Heart left ventricle (tissue), 16 donors: ENCODE measurements at regions not wholly inside any gene's neighbourhood (a gene's known extent, or its start where the extent isn't known, plus 50 kb on each side); places are given as distances from the start of the nearest gene placed in this dataset.

Source experiments
- ATAC-seq, 4 donors: fragments of 200-7000 bp; cut with Tn5 transposase; one replicate each; pipeline ENCODE4 v1.9.1; 2020 to 2022; ENCODE audit warnings: moderate library complexity in 4 of 4, mild to moderate bottlenecking in 3 of 4, moderate number of reproducible peaks in 1 of 4
- DNase-seq, 5 donors: peaks; one replicate each; pipeline ENCODE4 v3.0.0-alpha.2; 2020
- H3K27ac ChIP-seq, 12 donors: fragments of 200-600 bp; sonication (generic) in 4 of 12; one replicate each; pipeline versions ENCODE4 v1.5.0 to v1.8.0; 2016 to 2022; ENCODE audit warnings: mild to moderate bottlenecking in 2 of 12
- H3K27me3 ChIP-seq, 9 donors: fragments of 200-600 bp; sonication (generic) in 2 of 9; one replicate each; pipeline versions ENCODE4 v1.5.1 to v1.8.0; 2016 to 2022; ENCODE audit warnings: mild to moderate bottlenecking in 3 of 9
- H3K36me3 ChIP-seq, 9 donors: fragments of 200-600 bp; sonication (generic) in 2 of 9; one replicate each; pipeline versions ENCODE4 v1.5.0 to v1.8.0; 2018 to 2022; ENCODE audit warnings: mild to moderate bottlenecking in 2 of 9
- H3K4me1 ChIP-seq, 12 donors: fragments of 200-600 bp; sonication (generic) in 4 of 12; one replicate each; pipeline versions ENCODE4 v1.5.0 to v1.8.0; 2016 to 2022; ENCODE audit warnings: mild to moderate bottlenecking in 3 of 12
- H3K4me3 ChIP-seq, 12 donors: fragments of 200-600 bp; sonication (generic) in 4 of 12; one replicate each; pipeline versions ENCODE4 v1.5.0 to v1.8.0; 2017 to 2022; ENCODE audit warnings: mild to moderate bottlenecking in 9 of 12, moderate library complexity in 4 of 12
- H3K9me3 ChIP-seq, 12 donors: fragments of 200-600 bp; sonication (generic) in 4 of 12; one replicate each; pipeline versions ENCODE4 v1.5.0 to v1.8.0; 2016 to 2022; ENCODE audit warnings: mild to moderate bottlenecking in 1 of 12
- CTCF ChIP-seq, 12 donors: fragments of 200-600 bp; sonication (generic) in 4 of 12; IDR thresholded peaks; one replicate each; pipeline versions ENCODE4 v1.5.0 to v1.8.0; 2018 to 2022; ENCODE audit warnings: antibody characterized with exemption in 12 of 12, mild to moderate bottlenecking in 5 of 12
- POLR2A ChIP-seq, 2 donors: fragments of 450-650 bp; IDR thresholded peaks; one replicate each; pipeline ENCODE4 v1.6.1; 2017; ENCODE audit warnings: antibody characterized with exemption in 2 of 2, mild to moderate bottlenecking in 2 of 2, moderate library complexity in 2 of 2
- WGBS, 4 donors: extraction: QIAGEN DNeasy Blood & Tissue Kit in 2 of 4; methylation state at CpG; one replicate each; pipeline versions ENCODE4 v1.1.5 to v1.1.7; 2013 to 2018; 5-methylcytosine and 5-hydroxymethylcytosine counted together
- intact Hi-C, 10 donors: fragments of 100-400 bp; cut with DNase I; formaldehyde crosslinking; loops; one replicate each; pipeline versions ENCODE4 v1.11.1 to v1.14.2; 2022
- donor health status: ischemic (EF 13 %, LVEDD 7.1; RV severe dilation, severe dysfunction).
- donor health status: healthy with polysubstance abuse.
- donor health status: DM: no; HTN: yes; CAD: no.
- donor health status: DM: no; HTN: no; CAD: no.
- donor health status: ischemic (EF 25% LVEDD 6.9; RV normal size, moderate dysfunction).
- donor health status: ischemic (EF 25% LVEDD 5.7; RV mildly dilated, moderate dysfunction).
- donor health status: healthy.
- donor health status: DM: yes; HTN: yes; CAD: no.
- donor health status: ischemic (EF 35%, LVEDD 5.7; RV mildly dilated, moderate dysfunction).
- donor health status: nonischemic (EF 11% LVEDD 7.7; RV severe dilation, severe dysfunction).
- donor health status: DM: yes; HTN: yes; CAD: no.
- donor health status: PGD.
- donor health status: ischemic (EF 29% LVEDD 5.4; RV normal size, mild dysfunction).
- donor health status: nonischemic (EF 23%, LVEDD 6.1; RV moderate dilation, normal function).

DNA sequence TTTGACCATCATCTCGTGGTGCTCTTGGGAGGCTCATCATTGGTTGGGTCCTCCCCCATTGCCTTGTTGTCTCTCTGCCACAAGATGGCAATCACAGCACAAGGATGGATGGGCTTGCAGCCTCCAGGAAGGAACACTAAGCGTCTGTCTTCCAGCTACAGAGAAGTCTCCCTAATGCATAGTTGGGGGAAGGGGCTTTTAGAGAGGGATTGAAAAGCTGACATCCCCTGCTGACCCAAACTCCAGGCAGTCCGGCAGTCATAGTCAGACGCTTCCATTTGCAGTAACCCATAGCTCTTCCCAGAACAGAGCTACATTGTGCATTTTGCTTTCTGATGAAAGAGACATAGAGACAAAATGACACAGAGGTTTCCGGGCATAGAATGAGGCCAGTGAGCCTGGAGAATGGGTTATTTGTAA lies 111.4 kb downstream of the UTP18 start:
- H3K4me1 ChIP-seq = peaks cover 0 to 12% (median 0%) of the 10 kb centered on the region in 12 donors
- no peaks in the 10 kb centered on the region for H3K36me3 ChIP-seq
- H3K27ac ChIP-seq = no peak overlapping the region
- WGBS, 4 donors = 21 to 34% (median 31%) methylated on average over 5 of the region's 5 CpGs
- ATAC-seq = peak in 3 of 4 donors; percentile 72 to 83 (median 77)
- TF ChIP-seq POLR2A (IDR thresholded peaks at IDR 0.05) (no peak), CTCF (IDR thresholded peaks at IDR 0.05) (peak; percentile 9 to 61 (median 40))
- peaks cover 0 to 11% (median 3%) of the 10 kb centered on the region in 9 donors for H3K27me3 ChIP-seq
- H3K9me3 ChIP-seq = peaks cover 0 to 3% (median 0%) of the 10 kb centered on the region in 12 donors
- no peak overlapping the region for H3K4me3 ChIP-seq
- intact Hi-C loops = loop anchor here in 4 of 10 donors (5.0 to 10.0 kb wide), 4 partner anchors 163 to 736 kb away; no protein-coding TSS in a partner anchor
- DNase-seq = no peak

DNA sequence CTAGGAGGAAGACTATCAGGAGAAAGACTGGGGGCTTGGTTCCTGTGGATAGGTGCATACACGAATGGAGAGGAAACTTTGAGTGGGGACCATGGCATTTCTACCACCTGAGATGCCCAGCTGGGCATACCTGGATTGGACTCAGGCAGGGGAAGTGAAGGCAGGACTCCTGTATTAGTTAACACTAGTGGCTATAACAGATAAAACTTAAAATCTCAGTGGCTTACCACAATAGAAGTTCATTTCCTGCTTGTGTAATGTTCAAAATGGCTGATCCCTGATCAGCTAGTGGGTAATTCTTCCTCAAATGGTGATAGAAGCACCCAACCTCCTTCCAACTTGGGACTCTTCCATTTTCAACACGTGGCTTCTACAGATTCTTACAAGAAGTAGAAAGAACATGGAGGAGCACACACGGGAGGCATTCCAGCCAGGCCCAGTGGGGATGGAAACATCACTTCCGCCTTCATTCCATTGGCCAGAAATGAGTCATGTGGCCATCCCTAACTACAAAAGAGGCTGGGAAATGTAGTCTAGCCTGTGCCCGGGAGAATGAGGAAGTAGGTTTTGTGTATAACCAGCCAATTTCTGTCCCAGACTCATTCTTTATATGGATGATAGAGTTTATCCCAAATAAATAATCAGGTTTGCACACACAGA lies 112.1 kb downstream of the UTP18 start:
- ATAC-seq = peak in 3 of 4 donors; percentile 55 to 78 (median 55)
- 48 to 64% (median 55%) methylated on average over 5 of the region's 5 CpGs for WGBS, 4 donors
- TF ChIP-seq POLR2A (IDR thresholded peaks at IDR 0.05) = no peak
- TF ChIP-seq CTCF (IDR thresholded peaks at IDR 0.05) = no peak

GRCh38 chr17:51373489-51374152 lies 113.3 kb downstream of the UTP18 start:
- TF ChIP-seq POLR2A (IDR thresholded peaks at IDR 0.05) (no peak), CTCF (IDR thresholded peaks at IDR 0.05) (no peak)
- intact Hi-C loops = loop anchor here in 4 of 10 donors (5.0 to 10.0 kb wide), 4 partner anchors 161 to 734 kb away; no protein-coding TSS in a partner anchor
- Histone ChIP-seq H3K4me1 (peaks cover 0 to 12% (median 0%) of the 10 kb centered on the region in 12 donors), H3K27ac (no peak overlapping the region), H3K36me3 (no peaks in the 10 kb centered on the region), H3K27me3 (peaks cover 0 to 8% (median 4%) of the 10 kb centered on the region in 9 donors), H3K4me3 (no peak overlapping the region), H3K9me3 (peaks cover 0 to 3% (median 0%) of the 10 kb centered on the region in 12 donors)
- ATAC-seq (no peak), DNase-seq (no peak)
- WGBS, 4 donors = 77 to 86% (median 81%) methylated on average over 4 of the region's 4 CpGs

More for the DNA sequence above, 112.1 kb downstream of the UTP18 start:
- DNase-seq = peak in 3 of 5 donors; percentile 16 to 39 (median 27)
- peaks cover 0 to 3% (median 0%) of the 10 kb centered on the region in 12 donors for H3K9me3 ChIP-seq
- no peak overlapping the region for H3K4me3 ChIP-seq
- intact Hi-C loops = loop anchor here in 4 of 10 donors (5.0 to 10.0 kb wide), 4 partner anchors 162 to 735 kb away; no protein-coding TSS in a partner anchor
- no peaks in the 10 kb centered on the region for H3K36me3 ChIP-seq
- peaks cover 0 to 12% (median 0%) of the 10 kb centered on the region in 12 donors for H3K4me1 ChIP-seq
- H3K27ac ChIP-seq = no peak overlapping the region
- peaks cover 0 to 8% (median 4%) of the 10 kb centered on the region in 9 donors for H3K27me3 ChIP-seq

DNA sequence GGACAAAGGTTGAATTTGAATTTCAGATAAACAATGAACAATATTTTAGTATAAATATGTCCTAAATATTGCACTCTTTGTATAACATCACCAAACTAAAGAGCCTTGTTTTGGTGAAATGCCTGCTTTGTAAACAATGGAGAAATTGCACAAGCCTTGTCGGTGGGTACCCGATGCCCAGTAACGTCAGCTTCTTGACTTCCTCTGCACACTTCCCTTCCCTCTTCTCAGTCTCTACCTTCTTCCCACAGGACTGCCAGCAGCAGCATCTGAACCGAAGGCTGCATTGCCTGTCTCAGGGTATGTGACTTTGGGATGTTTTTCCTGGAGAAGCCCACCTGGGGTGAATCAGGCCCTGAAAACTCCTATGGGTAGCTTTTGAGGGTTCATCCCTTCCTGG lies 113.9 kb downstream of the UTP18 start:
- Histone ChIP-seq H3K4me3 (no peak overlapping the region), H3K27me3 (peaks cover 0 to 8% (median 4%) of the 10 kb centered on the region in 9 donors), H3K36me3 (no peaks in the 10 kb centered on the region), H3K4me1 (peaks cover 0 to 12% (median 0%) of the 10 kb centered on the region in 12 donors), H3K9me3 (peaks cover 0 to 3% (median 0%) of the 10 kb centered on the region in 12 donors), H3K27ac (no peak overlapping the region)
- intact Hi-C loops = loop anchor here in 4 of 10 donors (5.0 to 10.0 kb wide), 4 partner anchors 161 to 733 kb away; no protein-coding TSS in a partner anchor
- ATAC-seq (no peak), DNase-seq (no peak)
- TF ChIP-seq CTCF (IDR thresholded peaks at IDR 0.05) = no peak
- TF ChIP-seq POLR2A (IDR thresholded peaks at IDR 0.05) = no peak
- 45 to 67% (median 52%) methylated on average over 4 of the region's 4 CpGs for WGBS, 4 donors
